WTC11 (cell line): ENCODE measurements at regions not wholly inside any gene's neighbourhood (a gene's known extent, or its start where the extent isn't known, plus 50 kb on each side); places are given as distances from the start of the nearest gene placed in this dataset.

Experiments used
- ATAC-seq: fragments of 200-7000 bp; cut with Tn5 transposase; 2 replicates; pipeline ENCODE4 v1.10.0; 2021; ENCODE audit warnings: mild to moderate bottlenecking, moderate library complexity
- CTCF ChIA-PET: fragments of 300-600 bp; sonication (Branson Sonifier 250); formaldehyde crosslinking; loops from one replicate; lab custom pipeline; 2021; ENCODE audit warnings: antibody characterized with exemption; lab: Charles Lee
- POLR2A ChIA-PET: fragments of 350-600 bp; sonication (Branson Sonifier 250); formaldehyde crosslinking; loops from one replicate; lab custom pipeline; 2021; ENCODE audit warnings: antibody characterized with exemption; lab: Charles Lee
- DNase-seq: peaks from one replicate; pipeline ENCODE4 v3.0.0; 2021; ENCODE audit warnings: low spot score
- H3K27ac Mint-ChIP-seq: 2 replicates; pipeline ENCODE4 v1.8.0; 2021; ENCODE audit warnings: mixed read lengths
- H3K27me3 Mint-ChIP-seq: 2 replicates; pipeline ENCODE4 v1.8.0; 2021; ENCODE audit warnings: low read depth, mild to moderate bottlenecking, moderate library complexity, mixed read lengths
- H3K36me3 Mint-ChIP-seq: 2 replicates; pipeline ENCODE4 v1.8.0; 2021; ENCODE audit warnings: mixed read lengths
- H3K4me1 Mint-ChIP-seq: 2 replicates; pipeline ENCODE4 v1.8.0; 2022; ENCODE audit warnings: mixed read lengths
- H3K4me3 Mint-ChIP-seq: 2 replicates; pipeline ENCODE4 v1.8.0; 2021; ENCODE audit warnings: mild to moderate bottlenecking, moderate library complexity, mixed read lengths
- H3K9me3 Mint-ChIP-seq: 2 replicates; pipeline ENCODE4 v1.8.0; 2021; ENCODE audit warnings: mixed read lengths
- AFF4 ChIP-seq: sonication (generic); formaldehyde crosslinking; IDR thresholded peaks from 2 replicates; pipeline ENCODE4 v1.8.1; 2023; ENCODE audit warnings: mild to moderate bottlenecking, missing genetic modification reagents, borderline replicate concordance
- ARID4B ChIP-seq: sonication (generic); formaldehyde crosslinking; IDR thresholded peaks from 2 replicates; pipeline ENCODE4 v1.8.0; 2023; ENCODE audit warnings: missing genetic modification reagents, mild to moderate bottlenecking, borderline replicate concordance
- ATF2 ChIP-seq: sonication (generic); formaldehyde crosslinking; IDR thresholded peaks from 2 replicates; pipeline ENCODE4 v1.8.1; 2022; ENCODE audit warnings: low read depth, missing genetic modification reagents, borderline replicate concordance
- CREB1 ChIP-seq: sonication (generic); formaldehyde crosslinking; IDR thresholded peaks from 2 replicates; pipeline ENCODE4 v1.8.0; 2023; ENCODE audit warnings: mild to moderate bottlenecking, missing genetic modification reagents
- CREM ChIP-seq: sonication (generic); formaldehyde crosslinking; IDR thresholded peaks from 2 replicates; pipeline ENCODE4 v1.8.1; 2022; ENCODE audit warnings: mild to moderate bottlenecking, missing genetic modification reagents, moderate library complexity
- E2F5 ChIP-seq: sonication (generic); formaldehyde crosslinking; IDR thresholded peaks from 2 replicates; pipeline ENCODE4 v1.8.1; 2022; ENCODE audit warnings: mild to moderate bottlenecking, moderate library complexity, missing genetic modification reagents
- ELF4 ChIP-seq: sonication (generic); formaldehyde crosslinking; IDR thresholded peaks from 2 replicates; pipeline ENCODE4 v1.8.1; 2022; ENCODE audit warnings: low read depth, mild to moderate bottlenecking, moderate library complexity, missing genetic modification reagents
- FOXP1 ChIP-seq: sonication (generic); formaldehyde crosslinking; IDR thresholded peaks from 2 replicates; pipeline ENCODE4 v1.8.0; 2022; ENCODE audit warnings: missing genetic modification reagents, mild to moderate bottlenecking, moderate library complexity, borderline replicate concordance
- IRF1 ChIP-seq: sonication (generic); formaldehyde crosslinking; IDR thresholded peaks from 2 replicates; pipeline ENCODE4 v1.8.0; 2023; ENCODE audit warnings: missing genetic modification reagents
- IRF2 ChIP-seq: sonication (generic); formaldehyde crosslinking; IDR thresholded peaks from 2 replicates; pipeline ENCODE4 v1.8.0; 2022; ENCODE audit warnings: low read depth, missing genetic modification reagents, borderline replicate concordance
- JUN ChIP-seq: sonication (generic); formaldehyde crosslinking; IDR thresholded peaks from 2 replicates; pipeline ENCODE4 v1.8.0; 2023; ENCODE audit warnings: mild to moderate bottlenecking, missing genetic modification reagents
- NFATC4 ChIP-seq: fragments of 250-450 bp; sonication (Bioruptor Pico); IDR thresholded peaks from 2 replicates; pipeline ENCODE4 v1.9.0; 2021; ENCODE audit warnings: mild to moderate bottlenecking
- NFE2L1 ChIP-seq: sonication (generic); formaldehyde crosslinking; IDR thresholded peaks from 2 replicates; pipeline ENCODE4 v1.8.1; 2023; ENCODE audit warnings: missing genetic modification reagents
- NR3C1 ChIP-seq: sonication (generic); formaldehyde crosslinking; conservative IDR thresholded peaks from 2 replicates; pipeline ENCODE4 v1.8.1; 2023; ENCODE audit warnings: low read depth, mild to moderate bottlenecking, missing genetic modification reagents
- RORB ChIP-seq: fragments of 250-450 bp; sonication (Bioruptor Pico); IDR thresholded peaks from 2 replicates; pipeline ENCODE4 v1.9.0; 2021; ENCODE audit warnings: mild to moderate bottlenecking
- USF2 ChIP-seq: sonication (generic); formaldehyde crosslinking; IDR thresholded peaks from 2 replicates; pipeline ENCODE4 v1.8.1; 2023; ENCODE audit warnings: mild to moderate bottlenecking, missing genetic modification reagents, moderate library complexity
- ZNF121 ChIP-seq: sonication (generic); formaldehyde crosslinking; IDR thresholded peaks from 2 replicates; pipeline ENCODE4 v1.8.0; 2023; ENCODE audit warnings: missing genetic modification reagents
- ZNF232 ChIP-seq: sonication (generic); formaldehyde crosslinking; IDR thresholded peaks from 2 replicates; pipeline ENCODE4 v1.8.0; 2022; ENCODE audit warnings: mild to moderate bottlenecking, missing genetic modification reagents
- ZNF263 ChIP-seq: sonication (generic); formaldehyde crosslinking; IDR thresholded peaks from 2 replicates; pipeline ENCODE4 v1.8.1; 2022; ENCODE audit warnings: low read depth, mild to moderate bottlenecking, moderate library complexity, missing genetic modification reagents
- ZNF425 ChIP-seq: fragments of 250-450 bp; sonication (Bioruptor Pico); conservative IDR thresholded peaks from 2 replicates; pipeline ENCODE4 v1.9.0; 2021; ENCODE audit warnings: mild to moderate bottlenecking

GRCh38 chr10:10389182-10389581 is 628.5 kb upstream of the CELF2 start (continued):
- no peak for TF ChIP-seq USF2 (CRISPR knock-in tag)
- no peak for TF ChIP-seq E2F5
- TF ChIP-seq NFATC4 (CRISPR knock-in tag), result no peak
- no peak for TF ChIP-seq ZNF425 (CRISPR knock-in tag)
- TF ChIP-seq ZNF121 (CRISPR knock-in tag), result no peak
- no peak for TF ChIP-seq JUN (CRISPR knock-in tag)
- no peak for TF ChIP-seq IRF1
- TF ChIP-seq ZNF232 (CRISPR knock-in tag), result no peak

GRCh38 chr10:10392511-10392910 is 625.2 kb upstream of the CELF2 start:
- ChIA-PET CTCF (no interaction called here), POLR2A (no interaction called here)
- Mint-ChIP-seq H3K36me3 (no peaks in the 10 kb centered on the region), H3K27me3 (no peaks in the 10 kb centered on the region; the same call in 1 of the 2 replicates), H3K4me3 (no peak overlapping the region), H3K4me1 (no peaks in the 10 kb centered on the region), H3K27ac (no peak overlapping the region), H3K9me3 (peaks cover 39% of the 10 kb centered on the region)
- DNase-seq (no peak), ATAC-seq (no peak)
- TF ChIP-seq NR3C1 (CRISPR knock-in tag) (no peak), NFE2L1 (no peak), CREM (CRISPR knock-in tag) (no peak), ZNF263 (CRISPR knock-in tag) (no peak), USF2 (CRISPR knock-in tag) (no peak), ARID4B (no peak), FOXP1 (CRISPR knock-in tag) (no peak), CREB1 (CRISPR knock-in tag) (no peak), RORB (no peak), AFF4 (CRISPR knock-in tag) (no peak), ELF4 (CRISPR knock-in tag) (no peak), ATF2 (no peak), ZNF232 (CRISPR knock-in tag) (no peak), IRF2 (CRISPR knock-in tag) (no peak)
